Dendritic cell treated with granulocyte-macrophage colony-stimulating factor and Interleukin-4, amounts not matched to agents 40 ng/mL and 50 ng/mL, for 4 days (primary cell): ENCODE measurements at regions not wholly inside any gene's neighbourhood (a gene's known extent, or its start where the extent isn't known, plus 50 kb on each side); places are given as distances from the start of the nearest gene placed in this dataset.

ENCODE experiments used
- H3K27ac Mint-ChIP-seq: one replicate; pipeline ENCODE4 v1.8.0; 2022; ENCODE audit warnings: mild to moderate bottlenecking, mixed read lengths
- H3K27me3 Mint-ChIP-seq: one replicate; pipeline ENCODE4 v1.8.0; 2022; ENCODE audit warnings: mild to moderate bottlenecking, mixed read lengths
- H3K36me3 Mint-ChIP-seq: one replicate; pipeline ENCODE4 v1.8.0; 2022; ENCODE audit warnings: low read depth, mixed read lengths
- H3K4me1 Mint-ChIP-seq: one replicate; pipeline ENCODE4 v1.8.0; 2022; ENCODE audit warnings: low read depth, mixed read lengths
- H3K4me3 Mint-ChIP-seq: one replicate; pipeline ENCODE4 v1.8.0; 2022; ENCODE audit warnings: mild to moderate bottlenecking, moderate library complexity, mixed read lengths
- H3K9me3 Mint-ChIP-seq: one replicate; pipeline ENCODE4 v1.8.0; 2022; ENCODE audit warnings: mixed read lengths
- intact Hi-C: fragments of 100-400 bp; cut with micrococcal nuclease; formaldehyde crosslinking; loops from one replicate; pipeline ENCODE4 v1.15.0; 2022

DNA sequence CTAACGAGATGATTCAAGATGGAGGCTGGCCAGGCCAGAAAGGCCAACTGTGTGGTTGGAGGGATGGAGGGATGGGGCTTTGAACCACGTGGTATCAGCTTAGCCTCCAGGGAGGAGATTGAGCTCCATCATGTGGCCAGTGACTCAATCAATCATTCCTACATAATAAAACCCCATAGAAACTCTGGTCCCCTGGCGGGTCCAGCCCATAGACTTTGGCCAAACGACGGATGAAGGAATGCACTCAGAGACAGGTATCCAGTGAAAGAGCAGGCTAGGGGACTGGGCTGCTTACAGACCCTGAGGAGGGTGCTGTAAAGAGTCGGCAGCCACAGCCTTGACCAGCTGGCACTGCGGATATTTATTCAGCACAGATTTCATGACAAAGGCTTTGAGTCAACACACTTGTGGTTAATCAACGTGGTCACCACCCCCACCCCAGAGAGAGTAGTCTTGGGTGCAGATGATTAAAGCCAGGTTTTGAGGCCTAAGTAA lies 308.7 kb upstream of the TNRC6C start:
- Mint-ChIP-seq H3K4me3 (no peak overlapping the region), H3K4me1 (no peaks in the 10 kb centered on the region), H3K9me3 (no peaks in the 10 kb centered on the region), H3K27ac (no peak overlapping the region), H3K36me3 (no peaks in the 10 kb centered on the region), H3K27me3 (peaks cover 11% of the 10 kb centered on the region)
- intact Hi-C loops: no loop called here

DNA sequence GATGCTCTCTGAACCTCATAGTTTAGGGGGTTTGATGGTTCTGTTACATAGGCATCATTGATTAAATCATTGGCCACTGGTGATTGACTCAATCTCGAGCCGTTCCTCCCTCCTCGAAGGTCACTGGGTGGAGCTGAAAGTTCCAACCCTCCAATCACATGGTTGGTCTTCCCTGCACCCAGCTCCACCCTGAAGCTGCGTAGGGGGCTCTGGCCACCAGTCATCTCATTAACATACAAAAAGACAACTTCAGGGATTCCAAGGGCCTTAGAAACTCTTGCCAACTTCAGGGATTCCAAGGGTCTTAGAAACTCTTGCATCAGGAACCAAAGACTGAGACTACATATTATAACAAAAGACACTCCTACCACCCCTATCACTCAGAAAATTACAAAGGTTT lies 306.5 kb upstream of the TNRC6C start:
- Mint-ChIP-seq H3K27ac (no peak overlapping the region), H3K4me1 (no peaks in the 10 kb centered on the region), H3K27me3 (peaks cover 14% of the 10 kb centered on the region), H3K36me3 (no peaks in the 10 kb centered on the region), H3K9me3 (no peaks in the 10 kb centered on the region), H3K4me3 (no peak overlapping the region)
- intact Hi-C loops: no loop called here

DNA sequence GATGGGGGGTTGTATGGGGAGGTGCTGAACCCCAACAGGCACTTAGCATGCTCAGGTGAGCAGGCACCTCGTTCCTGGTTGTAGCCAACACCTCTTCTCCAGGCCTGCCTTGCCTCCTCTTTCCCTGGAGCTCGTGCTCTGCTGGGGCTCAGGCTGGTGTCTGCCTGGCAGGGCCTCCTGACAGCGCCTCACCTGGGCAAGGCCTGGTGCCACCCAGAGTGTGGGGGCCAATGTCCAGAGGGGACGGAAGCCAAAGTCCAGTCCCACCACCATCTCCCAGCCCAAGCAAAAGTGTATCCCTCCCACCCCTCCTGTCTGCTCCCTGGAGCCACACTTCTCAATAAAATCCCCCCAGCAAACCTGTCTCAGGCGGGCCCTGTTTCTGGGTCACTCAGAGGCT lies 304.2 kb upstream of the TNRC6C start:
- peaks cover 26% of the 10 kb centered on the region for H3K27me3 Mint-ChIP-seq
- no peaks in the 10 kb centered on the region for H3K4me1 Mint-ChIP-seq
- no peak overlapping the region for H3K4me3 Mint-ChIP-seq
- H3K9me3 Mint-ChIP-seq: peaks cover 8% of the 10 kb centered on the region
- H3K36me3 Mint-ChIP-seq: no peaks in the 10 kb centered on the region
- intact Hi-C loops: no loop called here
- H3K27ac Mint-ChIP-seq: no peak overlapping the region

DNA sequence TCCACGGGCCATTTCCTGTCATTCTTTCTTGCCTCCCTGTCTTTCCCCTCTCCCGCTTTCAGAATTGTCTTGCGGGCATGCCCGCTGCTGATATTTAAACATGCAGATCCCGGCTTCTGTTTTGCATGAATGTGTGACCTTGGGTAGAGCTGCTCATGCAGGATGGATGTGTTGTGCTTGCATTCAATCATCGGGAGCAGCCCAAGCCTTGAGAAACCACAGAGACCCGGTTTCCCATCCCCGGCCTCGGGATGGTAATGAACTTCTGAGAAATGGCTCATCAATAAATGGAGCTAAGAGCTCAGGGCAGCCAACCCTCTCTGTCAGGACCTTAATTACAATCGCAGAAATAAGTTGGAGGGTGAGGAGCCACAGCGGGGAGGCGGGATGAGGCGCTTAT lies 303.7 kb upstream of the TNRC6C start:
- intact Hi-C loops: no loop called here
- no peaks in the 10 kb centered on the region for H3K36me3 Mint-ChIP-seq
- H3K4me3 Mint-ChIP-seq: no peak overlapping the region

DNA sequence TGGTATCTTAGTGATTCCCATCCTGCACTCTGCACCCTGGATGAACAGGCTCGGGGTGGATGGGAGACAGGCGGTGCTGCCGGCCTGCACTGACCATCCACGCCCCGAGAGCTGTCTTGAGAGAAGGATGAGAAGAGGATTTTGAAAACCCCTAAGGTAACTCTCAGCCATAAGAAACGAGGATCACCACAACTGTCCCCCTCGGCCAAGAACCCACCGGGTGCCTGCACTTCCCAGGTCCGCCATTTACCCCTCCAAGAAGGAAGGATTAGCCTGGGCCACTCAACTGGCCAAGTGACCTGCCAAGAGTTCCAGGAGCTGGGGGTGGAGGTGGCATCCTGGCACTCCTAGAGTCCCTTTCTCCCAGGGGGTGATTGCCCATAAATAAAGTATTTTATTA lies 302.4 kb upstream of the TNRC6C start:
- H3K4me3 Mint-ChIP-seq: no peak overlapping the region
- no peaks in the 10 kb centered on the region for H3K36me3 Mint-ChIP-seq
- H3K9me3 Mint-ChIP-seq: peaks cover 8% of the 10 kb centered on the region
- peaks cover 29% of the 10 kb centered on the region for H3K27me3 Mint-ChIP-seq
- no peaks in the 10 kb centered on the region for H3K4me1 Mint-ChIP-seq
- no peak overlapping the region for H3K27ac Mint-ChIP-seq
- intact Hi-C loops: no loop called here

More for the DNA sequence above, 303.7 kb upstream of the TNRC6C start:
- H3K27ac Mint-ChIP-seq: no peak overlapping the region
- peaks cover 8% of the 10 kb centered on the region for H3K9me3 Mint-ChIP-seq
- peaks cover 26% of the 10 kb centered on the region for H3K27me3 Mint-ChIP-seq
- no peaks in the 10 kb centered on the region for H3K4me1 Mint-ChIP-seq

DNA sequence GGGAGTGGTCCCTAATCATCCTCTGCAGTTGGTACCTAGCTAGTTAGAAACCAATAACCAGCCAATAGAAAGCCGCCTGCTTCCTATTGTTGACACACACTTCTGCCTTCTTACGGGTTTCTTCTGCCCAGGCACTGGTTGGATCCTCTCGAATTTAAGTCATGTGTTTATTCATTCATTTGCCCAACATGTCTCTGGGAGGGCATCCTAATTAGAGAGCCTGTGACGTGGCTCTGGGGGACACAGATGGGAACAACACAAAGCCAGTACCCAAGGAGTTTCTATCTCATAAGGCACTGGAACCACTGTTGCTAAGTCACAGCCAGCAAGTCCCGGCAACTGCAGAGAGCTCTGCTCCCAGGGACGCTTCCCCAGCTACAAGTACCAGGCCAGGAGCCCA lies 300.7 kb upstream of the TNRC6C start:
- intact Hi-C loops: no loop called here
- Mint-ChIP-seq H3K27ac (no peak overlapping the region), H3K4me3 (no peak overlapping the region), H3K4me1 (no peaks in the 10 kb centered on the region), H3K36me3 (no peaks in the 10 kb centered on the region), H3K27me3 (peaks cover 33% of the 10 kb centered on the region), H3K9me3 (peaks cover 8% of the 10 kb centered on the region)

DNA sequence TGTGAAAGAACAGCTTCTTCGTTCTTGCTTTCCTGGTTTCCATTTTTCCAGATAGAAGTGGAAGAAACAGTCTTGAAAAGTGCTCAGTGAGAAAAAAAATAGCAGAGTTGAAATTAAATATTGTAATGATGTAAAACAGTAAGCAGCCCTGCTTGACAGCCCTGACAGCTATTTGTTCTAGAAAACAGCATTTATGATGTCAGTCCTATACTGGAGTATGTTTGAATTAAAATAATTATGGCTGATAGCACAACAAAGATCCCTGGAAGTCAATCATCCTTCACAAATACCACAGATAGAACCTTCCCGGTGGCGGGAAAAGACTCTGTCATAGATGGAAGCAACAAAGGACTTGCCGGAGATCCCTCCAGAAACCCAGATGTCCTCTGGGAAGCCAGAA lies 298.0 kb upstream of the TNRC6C start:
- H3K27me3 Mint-ChIP-seq: peaks cover 29% of the 10 kb centered on the region
- H3K4me1 Mint-ChIP-seq: no peaks in the 10 kb centered on the region
- peaks cover 8% of the 10 kb centered on the region for H3K9me3 Mint-ChIP-seq
- H3K36me3 Mint-ChIP-seq: no peaks in the 10 kb centered on the region
- intact Hi-C loops: no loop called here
- H3K4me3 Mint-ChIP-seq: no peak overlapping the region
- no peak overlapping the region for H3K27ac Mint-ChIP-seq

DNA sequence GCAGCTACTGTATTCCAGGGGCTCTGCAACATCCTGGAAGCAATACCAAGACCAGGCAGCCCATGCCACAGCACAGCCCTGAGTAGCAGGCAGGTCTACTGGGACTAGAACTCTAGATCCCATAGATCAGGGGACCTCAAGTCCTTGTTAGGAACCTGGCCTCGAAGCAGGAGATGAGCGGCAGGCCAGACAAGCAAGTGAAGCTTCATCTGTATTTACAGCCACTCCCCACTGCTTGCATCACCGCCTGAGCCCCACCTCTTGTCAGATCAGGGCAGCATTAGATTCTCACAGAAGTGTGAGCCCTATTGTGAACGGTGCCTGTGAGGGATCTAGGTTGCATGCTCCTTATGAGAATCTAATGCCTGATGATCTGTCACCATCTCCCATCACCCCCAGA lies 295.7 kb upstream of the TNRC6C start:
- intact Hi-C loops: no loop called here
- H3K4me1 Mint-ChIP-seq: peaks cover 8% of the 10 kb centered on the region
- no peaks in the 10 kb centered on the region for H3K36me3 Mint-ChIP-seq
- no peak overlapping the region for H3K4me3 Mint-ChIP-seq
- peaks cover 28% of the 10 kb centered on the region for H3K27me3 Mint-ChIP-seq
- H3K9me3 Mint-ChIP-seq: peaks cover 8% of the 10 kb centered on the region
- H3K27ac Mint-ChIP-seq: no peak overlapping the region

DNA sequence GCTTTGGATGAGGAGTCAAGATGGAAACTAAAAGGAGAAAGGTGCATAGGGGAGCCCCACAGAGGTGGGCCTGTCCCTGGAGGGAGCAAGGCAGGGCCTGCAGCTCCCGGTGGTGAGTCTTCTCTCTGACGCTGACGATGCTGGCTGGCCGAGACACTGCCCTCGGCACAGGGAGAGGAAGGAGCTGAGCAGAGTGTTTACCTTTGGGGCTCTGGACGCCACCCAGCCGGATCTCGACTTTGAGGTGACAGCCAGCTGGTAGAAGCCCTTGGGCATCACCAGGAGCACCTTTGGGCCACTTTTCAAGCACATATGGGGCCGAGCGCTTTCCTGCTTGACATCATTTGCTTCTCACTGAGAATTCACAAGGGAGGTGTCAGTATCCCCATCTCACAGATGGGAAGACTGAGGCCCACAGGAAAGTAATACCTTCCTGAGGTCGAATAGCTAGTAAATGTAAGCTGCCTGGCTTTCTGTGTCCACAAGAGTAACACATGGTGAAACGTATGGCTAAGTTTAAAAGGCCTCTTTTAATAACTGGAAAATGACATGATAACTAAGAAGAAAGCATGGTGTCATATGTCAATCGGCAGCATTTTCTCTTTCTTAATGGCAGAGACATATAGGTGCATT lies 294.3 kb upstream of the TNRC6C start:
- H3K27ac Mint-ChIP-seq: no peak overlapping the region
- H3K4me1 Mint-ChIP-seq: peaks cover 8% of the 10 kb centered on the region
- intact Hi-C loops: no loop called here

DNA sequence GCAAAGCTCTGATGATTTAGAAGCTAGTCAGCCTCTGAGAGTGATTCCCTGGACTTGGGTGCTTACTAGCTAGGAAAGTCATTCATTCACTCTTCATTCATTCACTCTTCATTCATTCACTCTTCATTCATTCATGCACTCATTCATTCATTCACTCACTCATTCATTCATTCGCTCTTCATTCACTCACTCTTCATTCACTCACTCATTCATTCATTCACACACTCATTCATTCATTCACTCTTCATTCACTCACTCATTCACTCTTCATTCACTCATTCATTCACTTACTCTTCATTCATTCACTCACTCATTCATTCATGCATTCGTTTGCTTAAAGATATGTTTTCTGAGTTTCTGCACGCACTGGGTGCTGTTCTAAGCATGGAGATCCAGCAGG lies 292.7 kb upstream of the TNRC6C start:
- H3K36me3 Mint-ChIP-seq: no peaks in the 10 kb centered on the region
- no peak overlapping the region for H3K4me3 Mint-ChIP-seq
- peaks cover 8% of the 10 kb centered on the region for H3K4me1 Mint-ChIP-seq
- H3K9me3 Mint-ChIP-seq: peaks cover 12% of the 10 kb centered on the region
- H3K27ac Mint-ChIP-seq: no peak overlapping the region
- peaks cover 21% of the 10 kb centered on the region for H3K27me3 Mint-ChIP-seq
- intact Hi-C loops: no loop called here

More for the DNA sequence above, 294.3 kb upstream of the TNRC6C start:
- Mint-ChIP-seq H3K36me3 (no peaks in the 10 kb centered on the region), H3K4me3 (no peak overlapping the region), H3K27me3 (peaks cover 24% of the 10 kb centered on the region), H3K9me3 (peaks cover 12% of the 10 kb centered on the region)

DNA sequence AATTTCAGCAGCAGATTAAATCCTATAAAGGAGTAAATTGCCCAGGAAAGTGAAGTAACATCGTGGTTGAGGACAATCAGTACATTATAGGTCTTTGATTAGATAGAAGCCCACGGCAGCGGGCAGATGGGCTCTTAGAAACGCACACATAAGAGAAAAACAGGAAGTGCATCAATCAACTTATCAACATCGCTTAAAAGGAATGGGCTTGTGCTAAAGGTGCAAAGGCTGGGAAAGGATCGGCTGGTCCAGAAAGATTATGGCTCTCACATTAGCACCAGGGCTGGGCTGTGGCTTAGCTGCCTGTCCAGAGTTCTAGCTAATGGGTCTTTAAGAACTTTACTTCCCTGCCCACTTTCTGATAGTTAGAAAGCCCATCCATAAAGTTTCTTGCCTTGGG lies 292.0 kb upstream of the TNRC6C start:
- Mint-ChIP-seq H3K9me3 (peaks cover 12% of the 10 kb centered on the region), H3K36me3 (no peaks in the 10 kb centered on the region), H3K4me1 (peaks cover 8% of the 10 kb centered on the region), H3K27me3 (peaks cover 21% of the 10 kb centered on the region), H3K4me3 (no peak overlapping the region), H3K27ac (no peak overlapping the region)
- intact Hi-C loops: no loop called here

DNA sequence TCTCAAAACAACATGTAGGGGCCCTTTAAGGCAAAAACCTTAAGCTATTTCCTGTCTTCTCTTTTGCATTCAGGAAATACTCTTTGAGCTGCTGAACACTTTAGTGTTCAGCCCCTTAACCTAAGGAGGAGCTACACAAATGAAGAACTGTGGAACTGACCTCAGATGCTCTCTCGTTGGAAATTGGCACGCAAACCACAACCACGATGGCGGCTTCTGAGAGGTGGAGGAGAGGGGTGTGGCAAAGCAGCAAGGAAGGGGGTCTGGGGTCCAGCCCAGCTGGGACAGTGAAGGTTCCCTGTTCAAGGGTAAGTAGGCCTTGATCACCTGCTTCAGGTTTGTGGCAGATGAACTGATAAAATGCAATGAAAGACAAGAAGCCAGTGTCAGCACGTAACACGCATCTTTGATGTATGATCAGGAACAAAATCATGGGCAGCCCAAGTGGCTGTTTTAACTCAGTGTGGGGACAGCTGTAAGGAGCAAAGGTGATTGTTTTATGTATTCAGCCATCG lies 291.6 kb upstream of the TNRC6C start:
- Mint-ChIP-seq H3K4me3 (no peak overlapping the region), H3K36me3 (no peaks in the 10 kb centered on the region), H3K27me3 (peaks cover 21% of the 10 kb centered on the region), H3K27ac (peak overlapping the region; percentile 33), H3K9me3 (peaks cover 12% of the 10 kb centered on the region), H3K4me1 (peaks cover 8% of the 10 kb centered on the region)
- intact Hi-C loops: no loop called here

DNA sequence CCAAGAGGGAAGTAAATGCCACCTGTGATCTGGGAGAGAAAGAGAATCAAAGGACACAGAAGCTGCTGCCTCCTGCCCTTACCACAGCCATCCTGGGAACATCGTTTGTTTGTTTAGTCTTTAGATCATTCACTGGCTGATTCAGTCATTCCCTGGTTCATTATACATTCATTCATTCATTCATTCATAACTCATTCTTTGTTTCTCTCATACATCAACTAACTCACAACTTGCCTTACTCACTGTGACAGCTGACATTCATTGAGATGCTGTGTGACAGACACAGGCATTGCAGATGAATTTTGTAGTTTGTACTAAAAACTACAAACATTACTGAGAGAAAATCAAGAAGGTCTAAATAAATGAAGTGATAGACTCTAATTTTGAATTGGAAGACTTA lies 291.0 kb upstream of the TNRC6C start:
- H3K27me3 Mint-ChIP-seq: peaks cover 21% of the 10 kb centered on the region
- H3K4me3 Mint-ChIP-seq: no peak overlapping the region
- H3K9me3 Mint-ChIP-seq: peaks cover 12% of the 10 kb centered on the region
- no peak overlapping the region for H3K27ac Mint-ChIP-seq
- intact Hi-C loops: no loop called here
- no peaks in the 10 kb centered on the region for H3K36me3 Mint-ChIP-seq
- peaks cover 12% of the 10 kb centered on the region for H3K4me1 Mint-ChIP-seq

DNA sequence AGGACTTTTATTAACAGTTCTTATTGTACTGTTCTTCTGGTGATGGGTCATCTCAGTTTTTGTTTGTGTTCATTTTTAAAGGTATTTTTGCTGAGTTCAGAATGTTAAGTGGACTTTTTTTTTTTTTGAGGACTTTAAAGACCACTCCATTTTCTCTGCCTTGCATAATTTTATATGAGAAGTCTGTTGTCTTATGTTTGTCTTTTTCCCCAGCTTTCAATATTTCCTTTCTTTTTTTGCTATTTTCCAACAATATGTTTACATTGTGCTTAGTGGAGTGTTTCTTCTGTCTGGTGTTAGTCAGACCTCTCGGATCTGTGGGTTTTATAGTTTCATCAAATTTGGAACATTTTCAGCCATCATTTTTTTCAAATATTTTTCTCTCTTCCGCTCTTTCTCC lies 290.0 kb upstream of the TNRC6C start:
- Mint-ChIP-seq H3K4me1 (peaks cover 19% of the 10 kb centered on the region), H3K9me3 (peaks cover 12% of the 10 kb centered on the region), H3K36me3 (no peaks in the 10 kb centered on the region), H3K27ac (no peak overlapping the region), H3K4me3 (no peak overlapping the region), H3K27me3 (peaks cover 18% of the 10 kb centered on the region)
- intact Hi-C loops: no loop called here

DNA sequence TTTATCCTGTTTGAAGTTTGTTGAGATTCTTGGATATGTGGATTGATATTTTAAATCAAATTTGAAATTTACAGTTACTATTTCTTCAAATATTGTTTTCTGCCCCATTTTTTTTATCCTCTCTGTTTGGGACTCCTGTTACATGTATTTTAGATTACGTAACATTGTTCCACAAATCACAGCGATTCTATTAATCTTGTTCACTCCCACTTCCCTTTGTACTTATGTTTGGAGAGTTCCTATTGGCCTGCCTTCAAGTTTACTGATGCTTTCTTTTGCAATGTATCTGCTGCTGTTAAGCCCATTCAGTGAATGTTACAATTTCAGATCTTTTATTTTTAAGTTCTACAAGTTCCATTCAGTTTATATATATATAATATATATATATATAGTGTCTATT lies 288.3 kb upstream of the TNRC6C start:
- peaks cover 19% of the 10 kb centered on the region for H3K4me1 Mint-ChIP-seq
- no peaks in the 10 kb centered on the region for H3K36me3 Mint-ChIP-seq
- H3K27me3 Mint-ChIP-seq: peaks cover 26% of the 10 kb centered on the region
- H3K9me3 Mint-ChIP-seq: peaks cover 12% of the 10 kb centered on the region
- H3K4me3 Mint-ChIP-seq: no peak overlapping the region
- H3K27ac Mint-ChIP-seq: no peak overlapping the region
- intact Hi-C loops: no loop called here
